ENCODE measurements at regions not wholly inside any gene's neighbourhood (a gene's known extent, or its start where the extent isn't known, plus 50 kb on each side); places are given as distances from the start of the nearest gene placed in this dataset.

DNA sequence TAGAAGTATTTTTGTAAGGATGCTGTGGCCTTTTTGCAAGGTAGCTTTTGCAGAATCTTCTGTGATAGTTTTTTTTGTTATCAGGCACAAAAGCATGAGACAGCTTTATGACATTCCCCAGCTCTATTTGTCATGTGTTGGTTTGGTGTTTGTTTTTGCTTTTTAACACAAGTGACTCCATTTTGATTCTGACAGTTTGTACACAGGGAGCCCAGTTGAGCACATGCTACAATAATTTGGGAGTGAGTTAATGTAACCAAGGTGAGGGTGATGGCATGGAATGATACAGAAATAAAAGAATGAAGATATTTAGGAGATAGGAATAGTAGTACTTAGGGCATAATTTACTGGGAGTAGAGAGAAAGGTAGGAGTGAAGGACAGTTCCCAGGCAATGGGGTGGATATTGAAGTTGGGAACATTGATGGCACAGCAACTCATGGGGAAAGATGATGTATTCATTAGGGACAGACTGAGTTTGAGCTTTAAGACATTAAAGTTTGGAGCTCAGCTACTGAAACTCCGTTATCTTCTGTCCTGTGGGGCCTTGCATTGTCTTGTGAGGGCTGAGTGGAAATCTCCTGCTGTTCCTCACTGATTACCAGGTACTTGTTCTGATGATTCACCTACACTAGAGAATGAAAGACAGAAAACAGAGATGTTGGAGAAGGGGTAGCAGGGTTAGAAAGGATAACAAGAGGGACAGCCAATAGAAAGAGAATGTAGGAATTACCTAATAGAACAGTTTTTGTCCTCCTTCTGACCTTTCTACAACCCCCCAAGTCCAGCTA, 88.3 kb upstream of the CCDC112 start:
- Mint-ChIP-seq H3K4me1 (no peaks in the 10 kb centered on the region), H3K27me3 (no peaks in the 10 kb centered on the region), H3K9me3 (no peaks in the 10 kb centered on the region), H3K36me3 (ENCODE audit: low read depth) (no peaks in the 10 kb centered on the region), H3K4me3 (no peak overlapping the region), H3K27ac (no peak overlapping the region)
- no peak for ATAC-seq (replicated peaks)

DNA sequence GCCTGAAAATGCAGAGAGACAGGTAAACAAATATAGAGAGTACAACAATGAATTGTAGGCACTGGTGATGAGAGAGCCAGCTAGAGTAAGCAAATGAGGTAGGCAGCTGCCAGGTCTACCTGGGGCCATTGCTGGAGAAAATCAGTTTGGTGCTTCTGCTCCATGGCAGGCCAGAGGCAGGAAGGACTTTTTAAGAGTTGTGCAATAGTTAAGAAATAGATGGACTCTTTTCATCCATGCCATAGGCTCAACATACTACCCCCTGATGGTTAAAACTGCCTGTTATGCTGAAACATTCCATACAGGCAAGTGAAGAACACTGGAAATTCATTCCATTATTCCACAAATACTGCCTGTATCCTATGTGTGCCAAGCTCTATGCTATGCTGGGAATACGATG, 86.5 kb upstream of the CCDC112 start:
- ATAC-seq (replicated peaks): no peak
- H3K27ac Mint-ChIP-seq: no peak overlapping the region

DNA sequence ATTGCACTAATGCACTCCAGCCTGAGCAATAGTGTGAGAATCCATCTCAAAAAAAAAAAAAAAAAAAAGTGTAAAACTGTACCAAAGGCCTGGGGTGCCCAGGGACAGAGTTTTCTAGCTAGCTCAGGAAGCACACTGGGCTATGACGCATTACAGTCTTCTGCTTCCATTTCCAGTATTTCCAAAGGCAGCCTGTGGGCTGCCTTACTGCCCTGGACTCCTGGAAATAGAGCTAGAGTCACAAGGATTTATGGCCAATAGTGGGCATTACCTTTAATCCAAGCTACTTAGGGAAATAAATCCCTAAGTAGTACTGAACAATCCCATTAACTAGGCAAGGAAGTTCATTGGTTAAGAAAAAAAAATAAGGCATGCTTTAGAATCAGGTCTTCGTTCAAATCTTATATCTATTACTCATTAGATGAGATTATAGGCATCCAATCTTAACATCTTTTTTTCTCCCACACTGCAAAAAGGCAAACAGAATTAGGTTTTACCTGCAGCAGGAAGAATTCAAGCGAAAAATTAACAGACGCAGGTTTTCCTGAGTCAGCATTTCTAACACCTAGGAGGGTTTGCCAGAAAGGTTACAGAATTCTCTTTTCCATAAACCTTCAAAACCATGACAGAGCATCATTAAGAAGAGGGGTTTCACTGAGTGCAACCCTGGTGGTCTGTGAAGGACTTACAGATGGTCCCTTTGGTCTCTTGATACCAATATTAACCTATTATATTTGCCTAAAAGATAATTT, 85.6 kb upstream of the CCDC112 start:
- no peak for ATAC-seq (replicated peaks)
- no peaks in the 10 kb centered on the region for H3K36me3 Mint-ChIP-seq (ENCODE audit: low read depth)
- H3K4me3 Mint-ChIP-seq: no peak overlapping the region
- H3K27me3 Mint-ChIP-seq: peaks cover under 1% of the 10 kb centered on the region
- no peaks in the 10 kb centered on the region for H3K9me3 Mint-ChIP-seq
- peaks cover 12% of the 10 kb centered on the region for H3K4me1 Mint-ChIP-seq
- no peak overlapping the region for H3K27ac Mint-ChIP-seq

More for the DNA sequence above, 86.5 kb upstream of the CCDC112 start:
- no peak overlapping the region for H3K4me3 Mint-ChIP-seq
- H3K9me3 Mint-ChIP-seq: no peaks in the 10 kb centered on the region
- H3K27me3 Mint-ChIP-seq: no peaks in the 10 kb centered on the region
- no peaks in the 10 kb centered on the region for H3K36me3 Mint-ChIP-seq (ENCODE audit: low read depth)
- peaks cover 6% of the 10 kb centered on the region for H3K4me1 Mint-ChIP-seq

DNA sequence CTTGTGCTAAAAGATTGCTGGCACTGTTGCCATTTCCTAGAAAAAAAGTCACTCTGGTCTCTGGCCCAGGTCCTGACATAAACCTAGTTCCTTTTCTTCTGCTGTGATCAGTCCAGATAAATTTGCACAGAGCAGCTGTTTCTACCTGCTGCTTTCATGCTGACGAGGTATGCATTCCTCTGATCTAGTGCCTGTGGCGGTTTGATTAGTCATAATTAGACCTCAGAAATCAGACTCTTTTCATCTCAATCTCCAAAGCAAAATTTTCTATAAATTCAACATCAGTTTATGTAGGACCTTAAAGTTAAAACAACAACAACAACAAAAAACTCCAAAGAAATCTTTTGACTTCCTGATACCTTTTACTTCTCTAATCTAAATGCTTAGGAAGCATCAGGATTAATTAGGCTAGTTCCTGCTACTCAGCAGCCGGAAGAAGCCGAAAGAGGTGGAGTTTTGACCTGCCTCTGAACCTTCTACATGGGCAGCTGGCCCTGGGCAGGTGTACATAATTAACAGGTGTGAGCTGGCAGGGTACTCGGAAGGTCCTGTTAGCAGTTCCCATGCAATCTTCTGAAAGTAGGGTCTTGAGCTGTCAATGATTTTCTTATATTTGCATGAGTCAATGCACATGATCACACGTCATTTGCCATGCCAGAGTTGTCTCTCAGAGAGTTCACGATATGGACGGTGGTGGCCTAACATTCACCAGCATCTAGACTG, 83.3 kb upstream of the CCDC112 start:
- peaks cover 15% of the 10 kb centered on the region for H3K4me1 Mint-ChIP-seq
- no peaks in the 10 kb centered on the region for H3K9me3 Mint-ChIP-seq
- H3K27me3 Mint-ChIP-seq: peaks cover 3% of the 10 kb centered on the region
- H3K4me3 Mint-ChIP-seq: no peak overlapping the region
- no peak overlapping the region for H3K27ac Mint-ChIP-seq
- H3K36me3 Mint-ChIP-seq (ENCODE audit: low read depth): no peaks in the 10 kb centered on the region
- peak; percentile 86 for ATAC-seq (replicated peaks)

DNA sequence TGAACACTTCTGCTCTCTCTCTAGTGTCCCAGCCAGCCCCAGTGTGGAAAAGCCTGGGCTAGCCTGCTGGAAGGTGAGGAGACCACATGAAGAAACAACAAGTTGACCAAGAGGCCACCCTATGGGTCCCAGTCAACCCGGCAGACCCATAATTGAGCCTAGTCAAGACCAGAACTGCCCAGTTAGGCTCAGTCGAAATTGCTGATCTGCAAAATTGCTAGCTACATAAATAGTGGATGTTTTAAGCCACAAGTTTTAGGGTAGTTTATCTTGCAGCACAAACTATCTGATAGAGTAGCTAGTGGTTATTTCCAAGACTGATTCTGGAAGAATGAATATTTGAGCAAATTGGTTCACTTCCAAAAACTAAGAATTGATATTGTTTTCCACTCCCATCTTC, 82.3 kb upstream of the CCDC112 start:
- Mint-ChIP-seq H3K4me3 (no peak overlapping the region), H3K27me3 (peaks cover 3% of the 10 kb centered on the region), H3K36me3 (ENCODE audit: low read depth) (no peaks in the 10 kb centered on the region), H3K27ac (no peak overlapping the region), H3K9me3 (no peaks in the 10 kb centered on the region), H3K4me1 (peaks cover 15% of the 10 kb centered on the region)
- ATAC-seq (replicated peaks): no peak

DNA sequence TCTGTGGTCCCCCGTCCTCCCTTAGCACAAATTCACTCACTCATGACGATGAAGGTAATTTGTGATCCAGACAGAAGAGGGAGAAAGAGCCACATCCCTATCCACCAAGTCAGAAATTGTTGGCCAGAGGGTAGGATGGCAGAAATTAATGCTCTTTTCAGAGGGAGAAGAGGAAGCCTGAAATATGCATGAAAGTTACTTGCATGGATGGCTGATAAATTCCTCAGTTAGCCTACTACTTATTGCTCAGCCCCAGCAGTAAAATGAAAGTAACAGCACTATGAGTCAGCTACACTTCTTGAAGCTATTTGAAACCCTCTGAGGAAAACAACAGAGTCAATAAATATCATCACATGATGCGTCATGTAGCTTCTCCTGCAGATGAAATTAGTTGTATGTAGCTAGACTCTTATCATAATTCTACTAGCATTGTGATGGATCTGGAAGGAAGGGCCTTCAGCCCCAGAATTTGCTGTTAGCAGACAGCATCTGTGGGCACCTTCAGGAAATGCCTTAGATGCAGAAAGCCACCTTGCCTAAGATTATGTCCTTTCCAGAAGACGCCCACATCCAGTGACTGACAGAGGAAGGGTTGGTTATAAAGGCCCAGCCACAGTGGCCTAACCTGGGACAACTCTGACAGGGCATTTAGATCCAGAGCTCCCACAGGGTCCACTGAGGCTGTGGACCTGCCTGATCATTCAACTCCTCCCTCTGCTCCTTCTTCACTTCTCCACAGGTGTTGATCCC, 81.2 kb upstream of the CCDC112 start:
- Mint-ChIP-seq H3K4me1 (peaks cover 15% of the 10 kb centered on the region), H3K9me3 (no peaks in the 10 kb centered on the region), H3K27ac (peak overlapping the region; percentile 46)

DNA sequence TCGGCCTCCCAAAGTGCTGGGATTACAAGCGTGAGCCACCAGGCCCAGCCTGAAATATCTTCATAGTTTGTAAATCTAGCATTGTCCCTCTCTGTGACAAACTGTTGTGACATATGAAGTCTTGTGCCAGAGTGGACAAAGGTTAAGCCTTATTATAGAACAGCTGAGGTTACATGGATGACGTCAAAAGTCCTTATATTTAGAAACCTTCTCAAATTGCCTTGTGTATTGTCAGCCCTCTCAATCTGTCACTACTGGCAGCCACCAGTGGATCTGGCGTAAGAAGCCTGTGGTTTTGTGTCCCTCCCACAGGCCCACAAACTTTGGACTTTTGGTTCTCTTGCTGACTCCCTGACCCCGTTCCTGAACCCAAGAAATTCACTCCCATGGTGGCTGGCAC, 79.4 kb upstream of the CCDC112 start:
- ATAC-seq (replicated peaks): no peak
- Mint-ChIP-seq H3K4me1 (peaks cover 15% of the 10 kb centered on the region), H3K36me3 (ENCODE audit: low read depth) (no peaks in the 10 kb centered on the region), H3K27me3 (peaks cover 3% of the 10 kb centered on the region), H3K4me3 (no peak overlapping the region), H3K9me3 (no peaks in the 10 kb centered on the region), H3K27ac (no peak overlapping the region)

More for the DNA sequence above, 81.2 kb upstream of the CCDC112 start:
- ATAC-seq (replicated peaks): peak; percentile 87
- Mint-ChIP-seq H3K27me3 (peaks cover 3% of the 10 kb centered on the region), H3K4me3 (no peak overlapping the region), H3K36me3 (ENCODE audit: low read depth) (no peaks in the 10 kb centered on the region)

DNA sequence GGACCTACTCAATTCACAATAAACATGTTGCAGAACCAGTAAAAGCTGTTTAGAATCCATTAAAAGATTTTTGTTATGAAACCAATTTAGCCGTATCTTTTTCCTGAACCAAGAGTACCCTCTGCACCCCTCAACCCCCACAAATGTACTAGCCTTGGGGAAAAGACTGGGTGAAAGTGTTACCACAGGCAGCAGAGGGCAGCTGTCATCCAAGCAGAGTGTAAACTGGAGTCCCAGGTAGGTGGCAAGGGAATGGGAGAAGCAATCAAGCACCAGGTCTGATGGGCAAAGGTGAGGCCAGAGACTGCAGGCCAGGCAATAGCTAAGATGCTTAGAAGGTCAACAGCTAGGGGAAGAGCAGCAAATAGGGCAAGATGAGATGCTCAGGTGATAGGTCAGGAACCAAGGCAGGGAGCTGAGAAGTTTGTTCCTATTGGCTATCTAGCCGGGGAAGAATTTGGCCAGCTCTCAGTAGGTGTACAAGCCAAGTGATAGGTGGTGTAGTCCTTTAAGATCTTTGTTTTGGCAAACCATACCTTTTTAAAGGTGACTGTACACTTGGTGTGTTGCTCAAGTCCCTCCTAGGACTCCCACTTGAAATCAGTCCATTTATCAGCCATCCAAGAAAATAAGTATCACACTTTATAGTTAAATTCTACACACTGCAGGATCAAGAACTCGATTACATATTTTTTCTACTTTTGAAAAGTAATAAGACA, 77.8 kb upstream of the CCDC112 start:
- Mint-ChIP-seq H3K36me3 (ENCODE audit: low read depth) (no peaks in the 10 kb centered on the region), H3K27me3 (peaks cover 3% of the 10 kb centered on the region), H3K27ac (no peak overlapping the region), H3K4me3 (no peak overlapping the region), H3K9me3 (no peaks in the 10 kb centered on the region), H3K4me1 (peaks cover 15% of the 10 kb centered on the region)
- no peak for ATAC-seq (replicated peaks)

DNA sequence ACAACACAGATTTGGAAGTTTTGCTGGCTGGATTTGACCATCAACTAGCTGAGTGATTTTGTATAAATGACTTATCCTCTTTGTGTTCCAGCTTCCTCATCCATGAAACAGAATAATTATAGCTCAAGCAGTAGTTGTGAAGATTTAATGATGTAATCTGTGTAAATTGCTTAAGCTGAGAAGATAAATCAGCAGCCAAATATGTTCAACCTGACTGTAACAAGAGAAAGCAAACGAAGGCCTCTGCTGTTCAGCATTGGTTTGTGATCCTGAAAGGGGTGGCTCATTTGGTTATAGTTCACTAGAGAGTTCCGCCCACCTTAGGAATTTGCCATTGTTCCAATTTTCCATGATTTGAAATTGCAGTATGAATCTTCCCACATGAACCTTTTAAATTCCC, 75.7 kb upstream of the CCDC112 start:
- H3K4me1 Mint-ChIP-seq: peaks cover 3% of the 10 kb centered on the region
- no peaks in the 10 kb centered on the region for H3K36me3 Mint-ChIP-seq (ENCODE audit: low read depth)
- H3K4me3 Mint-ChIP-seq: no peak overlapping the region
- no peak for ATAC-seq (replicated peaks)
- H3K27me3 Mint-ChIP-seq: peaks cover 3% of the 10 kb centered on the region
- no peaks in the 10 kb centered on the region for H3K9me3 Mint-ChIP-seq
- H3K27ac Mint-ChIP-seq: no peak overlapping the region

DNA sequence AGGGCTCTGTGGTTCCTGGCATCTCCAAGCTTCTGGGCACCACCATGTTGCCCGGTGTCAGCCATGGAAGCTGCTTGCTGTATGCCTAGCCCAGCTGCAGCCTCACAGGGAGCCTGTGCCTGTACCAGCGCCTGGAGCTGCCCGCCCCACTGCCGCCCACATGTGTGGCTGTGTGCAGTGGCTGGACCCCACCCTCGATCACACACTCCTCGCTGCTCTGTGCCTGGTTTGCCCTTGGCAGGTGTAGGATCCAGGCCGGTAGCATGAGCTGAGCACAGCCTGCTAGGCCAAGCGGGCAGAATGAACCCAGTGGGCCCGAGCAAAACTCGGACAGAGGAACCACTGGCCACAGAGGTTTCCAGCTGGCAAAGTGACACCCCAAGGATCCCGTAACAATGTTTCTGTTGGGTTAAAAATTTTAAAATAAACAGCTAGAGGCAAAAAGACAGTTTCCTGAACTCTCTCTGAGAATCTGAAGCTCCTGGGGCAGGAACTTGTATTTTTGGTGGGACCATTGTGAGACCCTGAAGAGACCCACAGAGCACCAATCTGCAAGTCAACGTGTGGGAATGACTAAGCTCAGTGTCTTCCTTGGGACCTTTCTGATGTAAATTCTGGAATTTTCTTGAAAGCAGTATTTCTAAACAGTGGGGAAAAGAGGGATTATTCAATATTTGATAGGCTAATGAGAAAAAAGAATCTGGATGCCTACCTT, 73.1 kb upstream of the CCDC112 start:
- Mint-ChIP-seq H3K36me3 (ENCODE audit: low read depth) (no peaks in the 10 kb centered on the region), H3K4me1 (no peaks in the 10 kb centered on the region), H3K9me3 (no peaks in the 10 kb centered on the region), H3K27me3 (peaks cover 7% of the 10 kb centered on the region), H3K27ac (no peak overlapping the region), H3K4me3 (no peak overlapping the region)
- no peak for ATAC-seq (replicated peaks)

DNA sequence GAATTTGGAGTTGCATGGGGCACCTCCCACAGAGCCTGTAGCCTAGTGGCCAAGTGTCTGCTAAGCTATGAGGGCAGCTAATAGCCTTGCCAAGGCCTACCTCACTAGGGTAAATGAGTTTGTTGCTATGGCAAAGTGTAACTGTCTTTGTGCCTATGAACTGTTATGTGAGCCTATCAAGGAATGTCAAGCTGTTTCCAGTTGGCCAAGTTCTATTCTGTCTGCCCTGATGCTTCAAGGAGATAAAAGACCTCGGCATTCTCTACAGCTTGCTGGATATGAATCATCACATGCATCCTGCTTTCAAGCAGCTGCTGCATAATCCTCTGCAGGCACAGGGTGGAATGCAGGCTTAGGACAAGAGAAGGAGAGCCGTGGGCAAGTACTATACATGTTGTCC, 69.8 kb upstream of the CCDC112 start:
- peaks cover 7% of the 10 kb centered on the region for H3K27me3 Mint-ChIP-seq
- no peaks in the 10 kb centered on the region for H3K36me3 Mint-ChIP-seq (ENCODE audit: low read depth)
- no peak for ATAC-seq (replicated peaks)
- no peak overlapping the region for H3K4me3 Mint-ChIP-seq
- H3K4me1 Mint-ChIP-seq: no peaks in the 10 kb centered on the region
- no peak overlapping the region for H3K27ac Mint-ChIP-seq
- H3K9me3 Mint-ChIP-seq: no peaks in the 10 kb centered on the region

DNA sequence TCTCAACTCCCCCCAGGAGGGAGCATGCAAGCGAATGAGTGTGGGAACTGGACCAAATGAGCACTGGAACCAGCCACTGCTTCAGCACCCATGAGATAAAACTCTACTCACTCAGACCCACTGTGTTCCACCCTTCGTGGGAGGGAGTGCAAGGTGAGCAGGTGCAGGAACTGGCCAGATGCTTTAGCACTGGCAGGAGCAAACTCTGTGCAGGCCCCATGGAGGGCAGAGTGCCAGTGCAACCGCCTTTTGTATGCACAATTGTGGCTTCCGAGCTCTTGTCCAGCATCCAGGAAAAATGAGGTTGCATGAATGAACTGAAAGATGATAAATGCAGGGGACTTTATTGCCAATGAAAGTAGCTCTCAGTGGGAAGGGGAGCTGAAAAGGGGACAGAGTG, 67.4 kb upstream of the CCDC112 start:
- ATAC-seq (replicated peaks): no peak
- H3K27me3 Mint-ChIP-seq: peaks cover 12% of the 10 kb centered on the region

DNA sequence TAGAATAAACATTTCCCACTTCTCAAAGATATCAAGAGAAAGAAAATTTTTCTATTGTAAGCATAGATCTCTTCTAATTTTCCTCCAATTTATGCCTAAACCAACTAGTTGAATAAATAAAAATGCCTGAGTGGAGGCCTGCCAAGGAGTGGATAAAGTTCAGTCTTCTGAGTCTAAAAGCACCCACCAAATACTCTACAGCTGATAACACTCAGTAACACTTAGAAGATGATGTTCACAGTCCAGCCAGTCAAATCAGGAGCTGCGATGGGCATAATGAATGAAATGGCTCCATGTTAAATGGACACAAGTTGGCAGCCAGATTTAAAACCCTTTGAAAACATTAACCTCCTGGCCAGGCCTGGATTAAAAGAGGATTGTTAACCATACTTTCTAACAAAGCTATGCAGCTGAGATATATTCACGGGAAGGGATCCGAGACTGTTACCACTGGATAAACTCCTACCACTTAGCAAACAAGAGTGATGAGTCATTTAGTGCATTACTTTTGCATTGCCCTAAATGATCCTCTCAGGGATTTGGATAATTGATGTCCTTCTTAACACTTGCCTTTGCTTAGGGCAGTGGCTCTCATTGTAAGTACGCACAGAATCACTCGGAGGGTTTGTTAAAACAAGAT, 63.7 kb upstream of the CCDC112 start:
- no peaks in the 10 kb centered on the region for H3K4me1 Mint-ChIP-seq
- no peaks in the 10 kb centered on the region for H3K36me3 Mint-ChIP-seq (ENCODE audit: low read depth)
- peaks cover 8% of the 10 kb centered on the region for H3K27me3 Mint-ChIP-seq
- no peak overlapping the region for H3K27ac Mint-ChIP-seq
- no peaks in the 10 kb centered on the region for H3K9me3 Mint-ChIP-seq
- no peak overlapping the region for H3K4me3 Mint-ChIP-seq
- no peak for ATAC-seq (replicated peaks)

More for the DNA sequence above, 67.4 kb upstream of the CCDC112 start:
- Mint-ChIP-seq H3K4me1 (no peaks in the 10 kb centered on the region), H3K4me3 (no peak overlapping the region), H3K9me3 (no peaks in the 10 kb centered on the region), H3K27ac (no peak overlapping the region), H3K36me3 (ENCODE audit: low read depth) (no peaks in the 10 kb centered on the region)

All from activated T-helper 17 cell treated with anti-CD3 and anti-CD28 coated beads, Interleukin-2, amount 50 U/mL, for 72 hours (primary cell).